A549 (cell line): ENCODE measurements at regions not wholly inside any gene's neighbourhood (a gene's known extent, or its start where the extent isn't known, plus 50 kb on each side); places are given as distances from the start of the nearest gene placed in this dataset.
A peak's percentile ranks its signal among the peaks of the same experiment; 100 is the strongest.

Experiments used
- ATAC-seq, 2 experiments: fragments of 200-7000 bp in 1 of 2; fragments of >200 bp in 1 of 2; cut with Nextera tagmentation in 1 of 2; cut with Tn5 transposase in 1 of 2; 3 replicates each; pipeline versions ENCODE4 v1.8.0 to v1.9.1; 2018 to 2020; ENCODE audit warnings: mild to moderate bottlenecking in 1 of 2, moderate library complexity in 1 of 2
- CTCF ChIA-PET: fragments of 300-600 bp; sonication (Branson Sonifier 250); formaldehyde crosslinking; extraction: SDS; loops from one replicate; lab custom pipeline; 2021; ENCODE audit warnings: antibody characterized with exemption, inconsistent platforms; lab: Yijun Ruan, JAX
- POLR2A ChIA-PET: fragments of 350-600 bp; formaldehyde crosslinking; extraction: SDS; loops from one replicate; lab custom pipeline; 2021; ENCODE audit warnings: antibody characterized with exemption, inconsistent platforms; lab: Yijun Ruan, JAX
- DNase-seq, 2 experiments: peaks; one replicate each; pipeline versions ENCODE4 v3.0.0 to v3.0.0-alpha.2; 2011 to 2016; ENCODE audit warnings: low read depth in 1 of 2, low spot score in 1 of 2
- FAIRE-seq: peaks from 2 replicates; lab custom pipeline; 2011; peaks lifted over from hg19 to GRCh38; lab: Jason Lieb, UNC
- H3K27ac ChIP-seq, 2 experiments: fragments of >200 bp; sonication (Bioruptor Twin); formaldehyde crosslinking; 3 replicates each; pipeline ENCODE4 v1.5.1; 2016 to 2017
- H3K4me1 ChIP-seq: fragments of >200 bp; sonication (Bioruptor Twin); formaldehyde crosslinking; 3 replicates; pipeline ENCODE4 v1.6.1; 2016
- H3K4me2 ChIP-seq: fragments of >200 bp; sonication (Bioruptor Twin); formaldehyde crosslinking; 3 replicates; pipeline ENCODE4 v1.6.1; 2016
- H3K4me3 ChIP-seq: fragments of >200 bp; sonication (Bioruptor Twin); formaldehyde crosslinking; 3 replicates; pipeline ENCODE4 v1.5.1; 2016
- H3K9me3 ChIP-seq: fragments of >200 bp; sonication (Bioruptor Twin); formaldehyde crosslinking; 3 replicates; pipeline ENCODE4 v1.6.1; 2016
- BHLHE40 ChIP-seq: IDR thresholded peaks from 2 replicates; pipeline ENCODE4 v1.6.1; 2012; ENCODE audit warnings: low read depth, low read length, inconsistent platforms
- CBX8 ChIP-seq: fragments of 200-600 bp; sonication (generic); IDR thresholded peaks from 2 replicates; pipeline ENCODE4 v1.6.1; 2016
- CEBPB ChIP-seq, 2 experiments: fragments of >200 bp in 1 of 2; sonication (Bioruptor Twin) in 1 of 2; formaldehyde crosslinking in 1 of 2; IDR thresholded peaks; 2 replicates each; pipeline ENCODE4 v1.6.1; 2012 to 2016
- CHD4 ChIP-seq: fragments of 200-600 bp; sonication (generic); IDR thresholded peaks from 2 replicates; pipeline ENCODE4 v1.6.1; 2016; ENCODE audit warnings: antibody characterized with exemption, mild to moderate bottlenecking, borderline replicate concordance
- CTCF ChIP-seq: fragments of >200 bp; sonication (Bioruptor Twin); formaldehyde crosslinking; IDR thresholded peaks from 3 replicates; pipeline ENCODE4 v1.5.1; 2016
- EHF ChIP-seq: fragments of 250-450 bp; sonication (Bioruptor Pico); IDR thresholded peaks from 2 replicates; pipeline ENCODE4 v1.5.0; 2020; ENCODE audit warnings: mild to moderate bottlenecking
- FOSB ChIP-seq: fragments of 250-450 bp; sonication (Bioruptor Pico); IDR thresholded peaks from 2 replicates; pipeline ENCODE4 v1.5.0; 2020; ENCODE audit warnings: mild to moderate bottlenecking, moderate library complexity
- FOSL2 ChIP-seq, 2 experiments: fragments of 450-650 bp in 1 of 2; fragments of >200 bp in 1 of 2; sonication (Bioruptor Twin) in 1 of 2; formaldehyde crosslinking; IDR thresholded peaks; 2 replicates each; pipeline versions ENCODE4 v1.5.0 to v1.6.1; 2016 to 2020; ENCODE audit warnings: mild to moderate bottlenecking in 1 of 2, moderate library complexity in 1 of 2
- HES2 ChIP-seq: fragments of >200 bp; sonication (Bioruptor Twin); formaldehyde crosslinking; IDR thresholded peaks from 2 replicates; pipeline ENCODE4 v1.6.1; 2016
- HEYL ChIP-seq: fragments of 250-450 bp; sonication (Bioruptor Pico); IDR thresholded peaks from 2 replicates; pipeline ENCODE4 v1.8.0; 2021; ENCODE audit warnings: mild to moderate bottlenecking, moderate library complexity
- HMGXB4 ChIP-seq: fragments of 250-450 bp; sonication (Bioruptor Pico); IDR thresholded peaks from 2 replicates; pipeline ENCODE4 v1.5.0; 2021; ENCODE audit warnings: mild to moderate bottlenecking, moderate library complexity, borderline replicate concordance
- HOXB13 ChIP-seq: fragments of 250-450 bp; sonication (Bioruptor Pico); IDR thresholded peaks from 2 replicates; pipeline ENCODE4 v1.5.0; 2020; ENCODE audit warnings: low read depth, mild to moderate bottlenecking, moderate library complexity
- HOXB5 ChIP-seq: fragments of 250-450 bp; sonication (Bioruptor Pico); IDR thresholded peaks from 2 replicates; pipeline ENCODE4 v1.5.0; 2020; ENCODE audit warnings: mild to moderate bottlenecking, moderate library complexity
- JUN ChIP-seq, 2 experiments: fragments of >200 bp; sonication (Bioruptor Twin); formaldehyde crosslinking; IDR thresholded peaks; 2 replicates in 1 of 2; 3 replicates in 1 of 2; pipeline ENCODE4 v1.6.1; 2016 to 2017
- KDM1A ChIP-seq: fragments of 200-600 bp; sonication (generic); IDR thresholded peaks from 2 replicates; pipeline ENCODE4 v1.6.1; 2016; ENCODE audit warnings: low read depth, mild to moderate bottlenecking
- MAFK ChIP-seq: fragments of 450-650 bp; IDR thresholded peaks from 2 replicates; pipeline ENCODE4 v1.6.1; 2014; ENCODE audit not compliant: partially characterized antibody
- MAX ChIP-seq: IDR thresholded peaks from 2 replicates; pipeline ENCODE4 v1.6.1; 2012
- MAZ ChIP-seq: fragments of 150-350 bp; IDR thresholded peaks from 2 replicates; pipeline ENCODE4 v1.6.1; 2014; ENCODE audit warnings: antibody characterized with exemption, low read depth, low read length, borderline replicate concordance
- NFE2L2 ChIP-seq: fragments of 150-350 bp; conservative IDR thresholded peaks from 2 replicates; pipeline ENCODE4 v1.6.1; 2014; ENCODE audit warnings: low read length
- NR3C1 ChIP-seq: fragments of >200 bp; sonication (Bioruptor Twin); formaldehyde crosslinking; IDR thresholded peaks from 3 replicates; pipeline ENCODE4 v1.6.1; 2017
- PBX3 ChIP-seq: IDR thresholded peaks from 2 replicates; pipeline ENCODE4 v1.6.1; 2012
- RAD21 ChIP-seq, 2 experiments: fragments of >200 bp in 1 of 2; sonication (Bioruptor Twin) in 1 of 2; formaldehyde crosslinking in 1 of 2; IDR thresholded peaks in 1 of 2; conservative IDR thresholded peaks in 1 of 2; 2 replicates in 1 of 2; 3 replicates in 1 of 2; pipeline ENCODE4 v1.6.1; 2012 to 2018; ENCODE audit warnings: inconsistent platforms in 1 of 2
- RCOR1 ChIP-seq: fragments of 150-350 bp; IDR thresholded peaks from 2 replicates; pipeline ENCODE4 v1.6.1; 2014; ENCODE audit warnings: antibody characterized with exemption, low read length, low read depth
- RFX5 ChIP-seq: fragments of 450-650 bp; IDR thresholded peaks from 2 replicates; pipeline ENCODE4 v1.7.1; 2014; ENCODE audit warnings: antibody characterized with exemption, mild to moderate bottlenecking, moderate library complexity
- RNF2 ChIP-seq: fragments of 200-600 bp; sonication (generic); IDR thresholded peaks from 2 replicates; pipeline ENCODE4 v1.6.1; 2016; ENCODE audit warnings: low read depth, mild to moderate bottlenecking, antibody characterized with exemption, moderate library complexity, borderline replicate concordance
- SMC3 ChIP-seq: fragments of >200 bp; sonication (Bioruptor Twin); formaldehyde crosslinking; IDR thresholded peaks from 3 replicates; pipeline ENCODE4 v1.6.1; 2018; ENCODE audit warnings: inconsistent platforms
- TFCP2L1 ChIP-seq: fragments of 250-450 bp; sonication (Bioruptor Pico); IDR thresholded peaks from 2 replicates; pipeline ENCODE4 v1.5.0; 2021; ENCODE audit warnings: mild to moderate bottlenecking
- TP53 ChIP-seq: fragments of 250-450 bp; sonication (Bioruptor Pico); IDR thresholded peaks from 2 replicates; pipeline ENCODE4 v1.5.0; 2021; ENCODE audit warnings: mild to moderate bottlenecking, moderate library complexity
- ZSCAN20 ChIP-seq: fragments of 250-450 bp; sonication (Bioruptor Pico); IDR thresholded peaks from 2 replicates; pipeline ENCODE4 v1.8.0; 2022; ENCODE audit warnings: mild to moderate bottlenecking, moderate library complexity
- WGBS: methylation state at CpG from one replicate; pipeline ENCODE4 v1.1.6; 2017; ENCODE audit errors: missing lambda C conversion rate; 5-methylcytosine and 5-hydroxymethylcytosine counted together

GRCh38 chr10:18786478-18786877, 127.2 kb downstream of the ARL5B start:
- DNase-seq (no peak), ATAC-seq (no peak), FAIRE-seq (no peak)
- POLR2A ChIA-PET: no interaction called here
- WGBS: 15% methylated on average over 3 of the region's 3 CpGs
- Histone ChIP-seq H3K27ac (no peak overlapping the region), H3K4me2 (no peak overlapping the region), H3K4me3 (no peak overlapping the region), H3K4me1 (no peaks in the 10 kb centered on the region), H3K9me3 (no peaks in the 10 kb centered on the region)
- no peak for TF ChIP-seq PBX3
- TF ChIP-seq HEYL: no peak
- TF ChIP-seq HOXB5 (CRISPR knock-in tag): no peak
- TF ChIP-seq KDM1A: no peak
- no peak for TF ChIP-seq CEBPB (IDR thresholded peaks at IDR 0.05)
- TF ChIP-seq RNF2: no peak
- TF ChIP-seq HMGXB4 (CRISPR knock-in tag): no peak
- TF ChIP-seq MAZ: no peak
- TF ChIP-seq MAX: no peak
- TF ChIP-seq TP53: no peak
- TF ChIP-seq NR3C1: no peak
- no peak for TF ChIP-seq CHD4
- no peak for TF ChIP-seq CBX8
- no peak for TF ChIP-seq ZSCAN20 (CRISPR knock-in tag)
- no peak for TF ChIP-seq BHLHE40
- TF ChIP-seq EHF (CRISPR knock-in tag): no peak
- no peak for TF ChIP-seq HES2
- TF ChIP-seq MAFK: no peak
- no peak for TF ChIP-seq HOXB13 (CRISPR knock-in tag)
- CTCF ChIA-PET: interaction anchor here (0.7 kb wide), 1 partner anchor 384 kb away, joined by 3 read pairs; no protein-coding TSS in a partner anchor

GRCh38 chr10:18793951-18794350, 134.7 kb downstream of the ARL5B start:
- Histone ChIP-seq H3K9me3 (no peaks in the 10 kb centered on the region), H3K4me2 (no peak overlapping the region), H3K27ac (no peak overlapping the region), H3K4me3 (no peak overlapping the region), H3K4me1 (no peaks in the 10 kb centered on the region)
- DNase-seq: peak; percentile 3 to 45
- CTCF ChIA-PET: interaction anchor here (0.6 to 1.7 kb wide), 4 partner anchors 9 to 102 kb away, joined by 3 to 5 read pairs (median 3); no protein-coding TSS in a partner anchor
- TF ChIP-seq RAD21 (conservative IDR thresholded peaks at IDR 0.05 in 1 of 2, IDR thresholded peaks at IDR 0.05 in 1 of 2): peak; percentile 32 to 40; a peak in 4 of 5 replicates
- TF ChIP-seq TFCP2L1 (CRISPR knock-in tag): no peak
- no peak for TF ChIP-seq FOSL2 (IDR thresholded peaks at IDR 0.05)
- no peak for TF ChIP-seq FOSL2 (CRISPR knock-in tag; IDR thresholded peaks at IDR 0.05)
- TF ChIP-seq RFX5: no peak
- peak; percentile 39; the same call in 1 of the 3 replicates for TF ChIP-seq CTCF
- TF ChIP-seq NR3C1: no peak
- TF ChIP-seq HMGXB4 (CRISPR knock-in tag): no peak
- no peak for TF ChIP-seq JUN (IDR thresholded peaks at IDR 0.05)
- TF ChIP-seq RCOR1: no peak
- no peak for TF ChIP-seq CEBPB (IDR thresholded peaks at IDR 0.05)
- no peak for TF ChIP-seq NFE2L2
- peak; percentile 35; the same call in 2 of the 3 replicates for TF ChIP-seq SMC3
- TF ChIP-seq FOSB: no peak
- WGBS: 8% methylated on average over 3 of the region's 3 CpGs
- no peak for FAIRE-seq
- ATAC-seq: peak in 1 of 2 experiments; percentile 59; a peak in 2 of 6 replicates
- POLR2A ChIA-PET: interaction anchor here (0.6 to 0.7 kb wide), 2 partner anchors 20 to 135 kb away, joined by 3 read pairs; no protein-coding TSS in a partner anchor
